ENCODE measurements at regions not wholly inside any gene's neighbourhood (a gene's known extent, or its start where the extent isn't known, plus 50 kb on each side); places are given as distances from the start of the nearest gene placed in this dataset.
"Not testable (repeated sequence)": the region's sequence is repeated elsewhere in the genome, so short reads cannot be mapped to it uniquely, and the experiment has no call there.

GRCh38 chr4:164252286-164252685 lies 501.6 kb upstream of the SMIM31 start:
- no peak for TF ChIP-seq CTCF (IDR thresholded peaks at IDR 0.05; ENCODE audit: low read depth, low read length)
- no peak for DNase-seq (ENCODE audit: extremely low read depth, low read depth)

GRCh38 chr4:164261831-164262230 lies 492.1 kb upstream of the SMIM31 start:
- no peak for DNase-seq (ENCODE audit: extremely low read depth, low read depth)
- TF ChIP-seq CTCF (IDR thresholded peaks at IDR 0.05; ENCODE audit: low read depth, low read length), result no peak

- not testable (repeated sequence) for DNase-seq (ENCODE audit: extremely low read depth, low read depth)
Measured at GRCh38 chr4:164262508-164262907, 491.4 kb upstream of the SMIM31 start.

- DNase-seq (ENCODE audit: extremely low read depth, low read depth), result not testable (repeated sequence)
Measured at GRCh38 chr4:164277414-164277813, 476.5 kb upstream of the SMIM31 start.

- TF ChIP-seq CTCF (IDR thresholded peaks at IDR 0.05; ENCODE audit: low read depth, low read length), result no peak
- no peak for DNase-seq (ENCODE audit: extremely low read depth, low read depth)
Measured at GRCh38 chr4:164287173-164287572, 466.8 kb upstream of the SMIM31 start.

GRCh38 chr4:164288578-164288977 lies 465.4 kb upstream of the SMIM31 start:
- DNase-seq (ENCODE audit: extremely low read depth, low read depth), result no peak
- TF ChIP-seq CTCF (IDR thresholded peaks at IDR 0.05; ENCODE audit: low read depth, low read length), result no peak

GRCh38 chr4:164293203-164293602 lies 460.7 kb upstream of the SMIM31 start:
- no peak for DNase-seq (ENCODE audit: extremely low read depth, low read depth)
- TF ChIP-seq CTCF (IDR thresholded peaks at IDR 0.05; ENCODE audit: low read depth, low read length), result no peak

- TF ChIP-seq CTCF (IDR thresholded peaks at IDR 0.05; ENCODE audit: low read depth, low read length), result no peak
- no peak for DNase-seq (ENCODE audit: extremely low read depth, low read depth)
Measured at GRCh38 chr4:164293743-164294142, 460.2 kb upstream of the SMIM31 start.

GRCh38 chr4:164301430-164301829 lies 452.5 kb upstream of the SMIM31 start:
- TF ChIP-seq CTCF (IDR thresholded peaks at IDR 0.05; ENCODE audit: low read depth, low read length), result no peak
- DNase-seq (ENCODE audit: extremely low read depth, low read depth), result no peak

All from AG09319 (cell line).